Spinal cord (tissue), 9 donors: ENCODE measurements at regions not wholly inside any gene's neighbourhood (a gene's known extent, or its start where the extent isn't known, plus 50 kb on each side); places are given as distances from the start of the nearest gene placed in this dataset.

Experiments
- DNase-seq, 6 donors: peaks; one replicate each; pipeline versions ENCODE4 v3.0.0 to v3.0.0-alpha.2; 2013 to 2015; ENCODE audit warnings: low spot score in 6 of 6, low read depth in 4 of 6
- H3K27ac ChIP-seq: one replicate; pipeline ENCODE4 v1.5.1; 2013; ENCODE audit warnings: low read depth, low read length, control low read depth
- H3K27me3 ChIP-seq: one replicate; pipeline ENCODE4 v1.6.1; 2013; ENCODE audit warnings: low read length; ENCODE audit not compliant: control insufficient read depth, insufficient read depth
- H3K36me3 ChIP-seq: one replicate; pipeline ENCODE4 v1.6.1; 2013; ENCODE audit warnings: low read length; ENCODE audit not compliant: control insufficient read depth, insufficient read depth
- H3K4me1 ChIP-seq: one replicate; pipeline ENCODE4 v1.6.1; 2013; ENCODE audit warnings: low read length; ENCODE audit not compliant: control insufficient read depth, insufficient read depth
- H3K4me3 ChIP-seq: one replicate; pipeline ENCODE4 v1.5.1; 2013; ENCODE audit warnings: low read depth, low read length, control low read depth
- H3K9me3 ChIP-seq: one replicate; pipeline ENCODE4 v1.6.1; 2013; ENCODE audit warnings: low read length; ENCODE audit not compliant: control insufficient read depth, insufficient read depth
- WGBS: methylation state at CpG from one replicate; pipeline ENCODE4 v1.1.5; 2013; ENCODE audit warnings: missing lambda C conversion rate; ENCODE audit not compliant: insufficient coverage; 5-methylcytosine and 5-hydroxymethylcytosine counted together
- donor health status: healthy.

DNA sequence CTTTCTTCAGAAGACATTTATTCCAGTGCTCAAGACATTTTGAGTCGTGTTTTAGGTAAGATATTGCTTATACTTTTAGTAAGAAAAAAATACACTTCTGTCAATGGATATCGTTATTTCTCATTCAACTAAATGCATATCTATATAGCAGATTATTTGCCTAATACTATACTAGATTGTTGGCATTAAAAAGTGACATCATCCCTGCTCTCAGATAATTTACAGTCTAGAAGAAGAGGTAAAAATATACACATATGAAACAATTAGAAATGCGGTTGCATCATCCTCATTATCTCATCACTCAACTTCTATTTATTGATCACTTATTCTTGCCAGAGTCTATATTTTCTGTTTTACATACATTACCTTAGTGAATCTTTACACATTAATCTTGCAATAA, 367.7 kb downstream of the ADGRL2 start:
- Histone ChIP-seq H3K9me3 (no peaks in the 10 kb centered on the region), H3K36me3 (no peaks in the 10 kb centered on the region), H3K4me1 (no peaks in the 10 kb centered on the region), H3K4me3 (no peak overlapping the region), H3K27ac (no peak overlapping the region), H3K27me3 (no peaks in the 10 kb centered on the region)
- no peak for DNase-seq
- WGBS, result no CpG with 5 or more reads among the region's 3 CpGs

DNA sequence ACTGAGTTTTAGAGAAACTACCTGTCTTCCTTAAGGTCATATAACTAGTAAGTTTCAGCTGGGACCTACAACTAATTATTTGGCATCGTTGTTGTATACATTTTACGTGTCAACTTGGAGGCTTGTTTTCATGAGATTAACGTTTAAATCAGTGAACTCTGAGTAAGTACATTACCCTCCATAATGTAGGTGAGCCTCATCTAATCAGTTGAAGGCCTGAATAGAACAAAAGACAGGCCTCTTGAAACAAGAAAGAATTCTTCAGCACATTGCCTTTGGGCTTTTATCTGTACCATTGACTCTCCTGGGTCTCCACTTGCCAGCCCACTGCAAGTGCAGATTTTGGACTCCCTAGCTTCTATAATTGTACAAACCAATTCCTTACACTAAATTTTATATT, 364.6 kb downstream of the ADGRL2 start:
- no CpG with 5 or more reads among the region's 3 CpGs for WGBS
- Histone ChIP-seq H3K27ac (no peak overlapping the region), H3K36me3 (no peaks in the 10 kb centered on the region), H3K4me1 (peaks cover 3% of the 10 kb centered on the region), H3K4me3 (no peak overlapping the region), H3K9me3 (no peaks in the 10 kb centered on the region), H3K27me3 (no peaks in the 10 kb centered on the region)
- no peak for DNase-seq

- Histone ChIP-seq H3K36me3 (no peaks in the 10 kb centered on the region), H3K4me3 (no peak overlapping the region), H3K4me1 (peaks cover 3% of the 10 kb centered on the region), H3K27ac (no peak overlapping the region), H3K27me3 (no peaks in the 10 kb centered on the region), H3K9me3 (no peaks in the 10 kb centered on the region)
- WGBS, result 80% methylated on average over 2 of the region's 7 CpGs
- peak in 1 of 6 donors; percentile 18 for DNase-seq
Observed at GRCh38 chr1:82162486-82163420, 362.0 kb downstream of the ADGRL2 start.

- 60% methylated on average over 1 of the region's 10 CpGs for WGBS
Observed at GRCh38 chr1:82161700-82162141, 361.0 kb downstream of the ADGRL2 start.

GRCh38 chr1:82160903-82161302, 360.2 kb downstream of the ADGRL2 start:
- no peak for DNase-seq
- peaks cover 3% of the 10 kb centered on the region for H3K4me1 ChIP-seq
- H3K36me3 ChIP-seq, result no peaks in the 10 kb centered on the region
- H3K27ac ChIP-seq, result no peak overlapping the region
- H3K4me3 ChIP-seq, result no peak overlapping the region
- WGBS, result 93% methylated on average over 2 of the region's 3 CpGs
- no peaks in the 10 kb centered on the region for H3K9me3 ChIP-seq
- no peaks in the 10 kb centered on the region for H3K27me3 ChIP-seq

More at GRCh38 chr1:82161700-82162141, 361.0 kb downstream of the ADGRL2 start:
- peak overlapping the region; percentile 7 for H3K4me3 ChIP-seq
- no peaks in the 10 kb centered on the region for H3K36me3 ChIP-seq
- peak overlapping the region; percentile 49 for H3K27ac ChIP-seq
- no peaks in the 10 kb centered on the region for H3K9me3 ChIP-seq
- H3K27me3 ChIP-seq, result no peaks in the 10 kb centered on the region
- H3K4me1 ChIP-seq, result peaks cover 3% of the 10 kb centered on the region
- peak; percentile 21 to 89 (median 68) for DNase-seq

DNA sequence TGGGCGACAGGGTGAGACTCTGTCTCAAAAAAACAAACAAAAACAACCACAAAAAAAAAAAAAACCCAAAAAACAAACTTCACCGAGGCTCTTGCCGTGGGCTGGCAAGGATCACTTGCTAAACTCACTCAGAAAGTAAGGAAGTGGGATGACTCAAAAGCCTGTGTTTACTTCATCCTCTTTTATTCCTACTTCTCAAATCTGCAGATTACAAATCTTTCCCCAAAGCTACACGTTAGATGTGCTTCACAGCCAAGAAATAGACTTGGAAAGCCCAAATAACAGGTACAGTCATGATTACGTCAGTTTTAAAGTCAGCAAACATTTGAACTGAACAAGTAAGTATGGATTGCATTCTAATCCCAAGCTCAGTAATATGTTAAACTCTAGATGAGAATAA, 359.3 kb downstream of the ADGRL2 start:
- 90% methylated on average over 2 of the region's 5 CpGs for WGBS
- peaks cover 3% of the 10 kb centered on the region for H3K4me1 ChIP-seq
- H3K27ac ChIP-seq, result no peak overlapping the region
- DNase-seq, result no peak
- no peak overlapping the region for H3K4me3 ChIP-seq
- H3K36me3 ChIP-seq, result no peaks in the 10 kb centered on the region
- no peaks in the 10 kb centered on the region for H3K27me3 ChIP-seq
- no peaks in the 10 kb centered on the region for H3K9me3 ChIP-seq

DNA sequence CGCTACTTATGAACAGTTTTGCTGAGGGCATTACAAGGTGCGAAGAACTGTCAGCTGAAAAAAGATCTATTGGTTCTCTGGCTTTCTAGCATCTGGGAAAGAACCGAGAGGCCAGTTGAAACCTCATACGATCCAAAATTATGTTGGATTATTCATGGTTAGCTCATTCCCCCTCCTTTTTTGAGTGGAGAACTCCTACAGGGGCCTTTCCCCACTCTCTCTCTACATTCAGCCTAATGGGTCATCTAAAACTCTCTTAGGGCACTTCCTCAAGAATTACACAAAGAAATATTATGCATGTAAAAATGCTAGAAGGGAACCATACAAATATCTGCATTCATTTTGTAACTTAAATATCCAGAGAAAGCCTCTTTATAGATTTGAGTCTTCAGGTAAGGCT, 358.2 kb downstream of the ADGRL2 start:
- H3K9me3 ChIP-seq, result no peaks in the 10 kb centered on the region
- no peak for DNase-seq
- H3K36me3 ChIP-seq, result no peaks in the 10 kb centered on the region
- no peaks in the 10 kb centered on the region for H3K27me3 ChIP-seq
- no peak overlapping the region for H3K27ac ChIP-seq
- no peak overlapping the region for H3K4me3 ChIP-seq
- 100% methylated on average over 2 of the region's 4 CpGs for WGBS
- H3K4me1 ChIP-seq, result peaks cover 3% of the 10 kb centered on the region

- no peaks in the 10 kb centered on the region for H3K27me3 ChIP-seq
- no peaks in the 10 kb centered on the region for H3K36me3 ChIP-seq
- no peak overlapping the region for H3K27ac ChIP-seq
- H3K4me3 ChIP-seq, result no peak overlapping the region
- H3K4me1 ChIP-seq, result no peaks in the 10 kb centered on the region
- peak in 1 of 6 donors; percentile 31 for DNase-seq
- WGBS, result no CpG with 5 or more reads among the region's 4 CpGs
- H3K9me3 ChIP-seq, result no peaks in the 10 kb centered on the region
Observed at GRCh38 chr1:82154219-82154970, 353.7 kb downstream of the ADGRL2 start.

- peak in 1 of 6 donors; percentile 50 for DNase-seq
- no peaks in the 10 kb centered on the region for H3K9me3 ChIP-seq
- H3K36me3 ChIP-seq, result no peaks in the 10 kb centered on the region
- H3K4me1 ChIP-seq, result no peaks in the 10 kb centered on the region
- no peak overlapping the region for H3K4me3 ChIP-seq
- H3K27ac ChIP-seq, result no peak overlapping the region
- no peaks in the 10 kb centered on the region for H3K27me3 ChIP-seq
Observed at GRCh38 chr1:82153752-82154151, 353.0 kb downstream of the ADGRL2 start.
